Spleen (tissue), 11 donors: ENCODE measurements at regions not wholly inside any gene's neighbourhood (a gene's known extent, or its start where the extent isn't known, plus 50 kb on each side); places are given as distances from the start of the nearest gene placed in this dataset.

Experiments used
- DNase-seq: peaks from one replicate; pipeline ENCODE4 v3.0.0-alpha.2; 2020
- H3K27ac ChIP-seq, 8 donors: fragments of 200-600 bp; sonication (generic) in 7 of 8; 1 replicate in 4 of 8; 2 replicates in 4 of 8; pipeline versions ENCODE4 v1.5.0 to v1.8.0; 2016 to 2021; ENCODE audit warnings: inconsistent platforms in 4 of 8, mild to moderate bottlenecking in 4 of 8, moderate library complexity in 1 of 8
- H3K27me3 ChIP-seq, 7 donors: fragments of 200-600 bp; sonication (generic) in 6 of 7; replicated peaks in 1 of 7; 1 replicate in 4 of 7; 2 replicates in 3 of 7; pipeline versions ENCODE4 v1.5.0 to v1.8.0; 2016 to 2021; ENCODE audit warnings: inconsistent platforms in 3 of 7, mild to moderate bottlenecking in 1 of 7
- H3K36me3 ChIP-seq, 6 donors: fragments of 200-600 bp; sonication (generic) in 5 of 6; 1 replicate in 4 of 6; 2 replicates in 2 of 6; pipeline versions ENCODE4 v1.5.0 to v1.8.0; 2016 to 2021; ENCODE audit warnings: inconsistent platforms in 2 of 6
- H3K4me1 ChIP-seq, 6 donors: fragments of 200-600 bp; sonication (generic) in 5 of 6; 1 replicate in 3 of 6; 2 replicates in 3 of 6; pipeline versions ENCODE4 v1.5.0 to v1.8.0; 2016 to 2021; ENCODE audit warnings: inconsistent platforms in 3 of 6
- H3K4me3 ChIP-seq, 8 donors: fragments of 200-600 bp; sonication (generic) in 7 of 8; 1 replicate in 4 of 8; 2 replicates in 4 of 8; pipeline versions ENCODE4 v1.5.0 to v1.8.0; 2016 to 2021; ENCODE audit warnings: inconsistent platforms in 4 of 8, mild to moderate bottlenecking in 4 of 8, moderate library complexity in 2 of 8
- H3K9me3 ChIP-seq, 8 donors: fragments of 200-600 bp; sonication (generic) in 7 of 8; 1 replicate in 4 of 8; 2 replicates in 4 of 8; pipeline versions ENCODE4 v1.5.0 to v1.8.0; 2016 to 2021; ENCODE audit warnings: inconsistent platforms in 4 of 8
- POLR2A ChIP-seq, 3 donors: fragments of 450-650 bp; IDR thresholded peaks; one replicate each; pipeline ENCODE4 v1.5.1; 2017; ENCODE audit warnings: antibody characterized with exemption in 3 of 3, mild to moderate bottlenecking in 1 of 3
- POLR2AphosphoS5 ChIP-seq, 3 donors: sonication (generic); formaldehyde crosslinking; IDR thresholded peaks; one replicate each; pipeline ENCODE4 v1.5.1; 2017; ENCODE audit warnings: antibody characterized with exemption in 3 of 3
- WGBS, 5 donors: extraction: QIAGEN DNeasy Blood & Tissue Kit in 3 of 5; methylation state at CpG; one replicate each; pipeline versions ENCODE4 v1.1.5 to v1.1.7; 2013 to 2018; 5-methylcytosine and 5-hydroxymethylcytosine counted together
- intact Hi-C: fragments of 100-400 bp; cut with DNase I; formaldehyde crosslinking; loops from one replicate; pipeline ENCODE4 v1.15.0; 2023; ENCODE audit warnings: low total_unique reads
- TF ChIP-seq, protein P1 (sequence below), 11 experiments: fragments of 200-600 bp in 7 of 11; fragments of 450-650 bp in 4 of 11; sonication (generic) in 4 of 11; IDR thresholded peaks in 8 of 11; conservative IDR thresholded peaks in 3 of 11; 1 replicate in 7 of 11; 2 replicates in 4 of 11; pipeline versions ENCODE4 v1.4.0 to v1.8.0; 2016 to 2021; ENCODE audit warnings: antibody characterized with exemption in 11 of 11, inconsistent platforms in 4 of 11, mild to moderate bottlenecking in 1 of 11
- donor health status: healthy with polysubstance abuse.
- donor health status: DM: no; HTN: no; CAD: no; lungs with moderate emphysema.
- donor health status: DM: no; HTN: no; CAD: no.
- donor health status: Bipolar disorder and iron deficiency.
- donor health status: healthy.
- donor health status: DM: no; HTN: no; CAD: no.
- donor health status: DM: yes; HTN: yes; CAD: no.

DNA sequence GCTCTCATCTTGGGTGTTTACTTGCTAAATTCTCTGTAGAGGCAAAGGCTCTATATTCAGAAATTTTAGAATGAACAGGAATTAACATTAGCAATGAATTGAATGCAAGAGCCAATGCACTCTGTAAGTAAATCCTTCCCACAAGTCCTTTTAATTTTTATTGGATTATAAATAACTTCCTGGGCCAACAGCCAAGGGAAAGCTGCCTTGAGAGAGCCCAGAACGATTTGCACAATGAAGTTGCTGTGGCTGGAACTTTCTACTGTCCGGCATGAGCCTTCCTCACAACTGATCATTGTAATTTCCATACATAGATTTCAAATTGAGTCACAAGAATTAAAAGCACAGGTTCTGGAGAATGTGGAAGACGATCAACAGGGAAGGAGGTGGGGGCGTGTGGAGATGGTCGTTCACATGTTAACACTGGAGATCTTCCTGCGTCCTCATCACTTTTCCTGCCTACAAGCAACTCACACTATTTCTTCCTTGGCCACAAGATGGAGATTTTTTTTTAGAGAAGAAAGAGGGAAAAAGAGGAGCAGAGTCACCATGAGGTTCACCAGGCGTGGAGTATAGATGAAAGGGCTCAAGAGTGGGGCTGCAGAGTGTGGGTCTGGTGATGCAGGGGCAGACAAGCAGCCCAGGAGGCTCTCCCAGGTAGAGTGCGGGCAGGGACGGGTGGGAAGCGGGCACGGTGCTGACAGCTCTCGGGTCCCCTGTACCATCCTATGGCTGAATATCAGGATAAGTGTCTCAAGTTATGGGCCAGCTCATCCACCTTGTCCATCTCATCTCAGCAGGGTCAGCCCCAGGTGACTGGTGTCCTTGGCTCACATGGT is 110.7 kb downstream of the SOX1 start:
- Histone ChIP-seq H3K9me3 (peaks cover 0 to 21% (median 10%) of the 10 kb centered on the region in 8 donors), H3K27ac (no peak overlapping the region), H3K27me3 (peaks cover 0 to 29% (median 0%) of the 10 kb centered on the region in 7 donors), H3K4me3 (no peak overlapping the region), H3K4me1 (no peaks in the 10 kb centered on the region), H3K36me3 (no peaks in the 10 kb centered on the region)
- TF ChIP-seq, protein P1, sequence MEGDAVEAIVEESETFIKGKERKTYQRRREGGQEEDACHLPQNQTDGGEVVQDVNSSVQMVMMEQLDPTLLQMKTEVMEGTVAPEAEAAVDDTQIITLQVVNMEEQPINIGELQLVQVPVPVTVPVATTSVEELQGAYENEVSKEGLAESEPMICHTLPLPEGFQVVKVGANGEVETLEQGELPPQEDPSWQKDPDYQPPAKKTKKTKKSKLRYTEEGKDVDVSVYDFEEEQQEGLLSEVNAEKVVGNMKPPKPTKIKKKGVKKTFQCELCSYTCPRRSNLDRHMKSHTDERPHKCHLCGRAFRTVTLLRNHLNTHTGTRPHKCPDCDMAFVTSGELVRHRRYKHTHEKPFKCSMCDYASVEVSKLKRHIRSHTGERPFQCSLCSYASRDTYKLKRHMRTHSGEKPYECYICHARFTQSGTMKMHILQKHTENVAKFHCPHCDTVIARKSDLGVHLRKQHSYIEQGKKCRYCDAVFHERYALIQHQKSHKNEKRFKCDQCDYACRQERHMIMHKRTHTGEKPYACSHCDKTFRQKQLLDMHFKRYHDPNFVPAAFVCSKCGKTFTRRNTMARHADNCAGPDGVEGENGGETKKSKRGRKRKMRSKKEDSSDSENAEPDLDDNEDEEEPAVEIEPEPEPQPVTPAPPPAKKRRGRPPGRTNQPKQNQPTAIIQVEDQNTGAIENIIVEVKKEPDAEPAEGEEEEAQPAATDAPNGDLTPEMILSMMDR (IDR thresholded peaks at IDR 0.05 in 8 of 11, conservative IDR thresholded peaks at IDR 0.05 in 3 of 11), result no peak
- TF ChIP-seq POLR2AphosphoS5 (IDR thresholded peaks at IDR 0.05) (no peak), POLR2A (IDR thresholded peaks at IDR 0.05) (no peak)
- 66 to 78% (median 71%) methylated on average over 12 of the region's 12 CpGs for WGBS, 5 donors
- intact Hi-C loops, result no loop called here
- DNase-seq, result no peak

DNA sequence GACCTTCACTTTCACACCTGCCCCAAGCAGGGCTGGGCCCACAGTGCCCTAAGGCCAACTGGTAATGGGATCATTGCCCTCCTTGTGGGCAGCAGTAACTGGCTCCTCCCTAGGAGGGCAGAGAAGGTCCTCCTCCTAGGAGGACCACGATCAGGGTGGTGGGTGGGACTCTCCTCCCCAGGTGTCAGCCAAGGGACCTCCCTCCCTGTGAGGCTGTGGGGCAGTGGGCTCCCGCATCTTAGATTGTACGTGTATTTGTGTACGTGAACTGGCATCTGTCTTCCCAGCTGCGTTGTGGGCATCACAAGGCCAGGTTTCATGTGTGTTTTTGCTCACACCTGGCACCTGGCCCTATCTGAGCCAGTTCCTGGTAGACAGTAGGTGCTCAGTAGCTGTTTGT is 111.8 kb downstream of the SOX1 start:
- no peak for DNase-seq
- Histone ChIP-seq H3K27ac (no peak overlapping the region), H3K9me3 (peaks cover 0 to 13% (median 9%) of the 10 kb centered on the region in 8 donors), H3K36me3 (no peaks in the 10 kb centered on the region), H3K27me3 (peaks cover 0 to 40% (median 0%) of the 10 kb centered on the region in 7 donors), H3K4me1 (no peaks in the 10 kb centered on the region), H3K4me3 (no peak overlapping the region)
- intact Hi-C loops, result no loop called here
- WGBS, 5 donors, result 77 to 95% (median 88%) methylated on average over 5 of the region's 5 CpGs
- TF ChIP-seq, protein P1 (IDR thresholded peaks at IDR 0.05 in 8 of 11, conservative IDR thresholded peaks at IDR 0.05 in 3 of 11), result no peak
- no peak for TF ChIP-seq POLR2A (IDR thresholded peaks at IDR 0.05)
- TF ChIP-seq POLR2AphosphoS5 (IDR thresholded peaks at IDR 0.05), result no peak

DNA sequence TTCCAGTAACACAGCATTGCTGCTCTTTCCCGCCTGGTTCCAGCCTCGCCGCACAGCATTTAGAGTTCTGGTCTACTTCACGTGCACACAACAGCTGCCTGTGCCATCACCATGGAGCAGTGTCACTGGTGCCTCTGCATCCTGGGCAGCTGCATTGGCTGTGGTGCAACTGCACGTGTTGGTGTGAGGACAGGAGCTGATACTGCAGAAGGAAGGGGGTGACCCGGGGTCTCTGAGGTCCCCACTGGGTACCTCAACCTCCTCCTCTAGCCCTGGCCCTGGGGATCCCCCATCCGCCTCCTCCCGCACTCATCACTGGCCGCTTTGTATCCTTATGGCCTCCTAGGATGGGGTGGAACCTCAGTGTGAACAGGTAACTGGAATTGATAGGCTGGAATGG is 112.5 kb downstream of the SOX1 start:
- no peak for DNase-seq
- no peaks in the 10 kb centered on the region for H3K36me3 ChIP-seq
- no peaks in the 10 kb centered on the region for H3K4me1 ChIP-seq
- WGBS, 5 donors, result 86 to 90% (median 90%) methylated on average over 9 of the region's 9 CpGs
- H3K9me3 ChIP-seq, result peaks cover 0 to 6% (median 2%) of the 10 kb centered on the region in 8 donors
- peaks cover 0 to 40% (median 0%) of the 10 kb centered on the region in 7 donors for H3K27me3 ChIP-seq
- intact Hi-C loops, result no loop called here
- no peak for TF ChIP-seq POLR2A (IDR thresholded peaks at IDR 0.05)
- no peak for TF ChIP-seq POLR2AphosphoS5 (IDR thresholded peaks at IDR 0.05)
- TF ChIP-seq, protein P1 (IDR thresholded peaks at IDR 0.05 in 8 of 11, conservative IDR thresholded peaks at IDR 0.05 in 3 of 11), result no peak
- H3K4me3 ChIP-seq, result no peak overlapping the region
- no peak overlapping the region for H3K27ac ChIP-seq

DNA sequence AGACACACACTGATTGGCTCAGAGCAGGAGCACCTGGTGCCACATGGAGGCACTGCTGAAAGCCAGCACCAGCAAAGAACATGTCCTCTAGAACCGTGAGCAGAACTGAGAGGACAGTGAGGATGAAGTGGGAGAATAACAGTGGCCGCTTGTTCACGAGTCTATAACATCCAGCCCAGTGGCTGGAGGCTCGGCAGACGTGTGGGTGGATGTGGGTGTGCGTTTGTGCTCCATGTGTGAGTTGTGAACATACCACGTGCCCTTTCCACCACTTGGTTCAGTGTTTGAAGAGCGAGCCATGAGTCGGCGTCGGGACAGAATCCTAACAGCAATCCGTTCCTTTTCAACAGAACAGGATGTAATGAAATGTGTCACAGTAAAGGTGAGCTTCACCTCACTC is 113.0 kb downstream of the SOX1 start:
- H3K27me3 ChIP-seq, result peaks cover 0 to 40% (median 0%) of the 10 kb centered on the region in 7 donors
- DNase-seq, result no peak
- H3K9me3 ChIP-seq, result peaks cover 0 to under 1% (median 0%) of the 10 kb centered on the region in 8 donors
- intact Hi-C loops, result no loop called here
- H3K36me3 ChIP-seq, result no peaks in the 10 kb centered on the region
- no peak overlapping the region for H3K4me3 ChIP-seq
- TF ChIP-seq POLR2AphosphoS5 (IDR thresholded peaks at IDR 0.05), result no peak
- no peak for TF ChIP-seq POLR2A (IDR thresholded peaks at IDR 0.05)
- TF ChIP-seq, protein P1 (IDR thresholded peaks at IDR 0.05 in 8 of 11, conservative IDR thresholded peaks at IDR 0.05 in 3 of 11), result no peak
- 78 to 91% (median 82%) methylated on average over 10 to 12 of the region's 12 CpGs for WGBS, 5 donors
- H3K27ac ChIP-seq, result no peak overlapping the region
- H3K4me1 ChIP-seq, result no peaks in the 10 kb centered on the region
